Prostate gland (tissue), 2 donors: ENCODE measurements at regions not wholly inside any gene's neighbourhood (a gene's known extent, or its start where the extent isn't known, plus 50 kb on each side); places are given as distances from the start of the nearest gene placed in this dataset.

ENCODE experiments used
- CTCF ChIP-seq, 4 experiments: fragments of 200-600 bp in 2 of 4; fragments of 450-650 bp in 2 of 4; sonication (generic) in 2 of 4; IDR thresholded peaks; 1 replicate in 3 of 4; 2 replicates in 1 of 4; pipeline ENCODE4 v1.5.1; 2016 to 2019; ENCODE audit warnings: antibody characterized with exemption in 4 of 4, mild to moderate bottlenecking in 2 of 4, moderate library complexity in 2 of 4
- POLR2A ChIP-seq: fragments of 450-650 bp; IDR thresholded peaks from one replicate; pipeline ENCODE4 v1.6.1; 2016; ENCODE audit warnings: antibody characterized with exemption, mild to moderate bottlenecking
- POLR2AphosphoS5 ChIP-seq: sonication (generic); formaldehyde crosslinking; IDR thresholded peaks from one replicate; pipeline ENCODE4 v1.6.1; 2017; ENCODE audit warnings: antibody characterized with exemption

GRCh38 chr1:59151860-59152259 is 145.0 kb upstream of the FGGY start:
- TF ChIP-seq CTCF (IDR thresholded peaks at IDR 0.05) (no peak), POLR2A (no peak), POLR2AphosphoS5 (no peak)
